ENCODE measurements at regions not wholly inside any gene's neighbourhood (a gene's known extent, or its start where the extent isn't known, plus 50 kb on each side); places are given as distances from the start of the nearest gene placed in this dataset.
A peak's percentile ranks its signal among the peaks of the same experiment; 100 is the strongest.

DNA sequence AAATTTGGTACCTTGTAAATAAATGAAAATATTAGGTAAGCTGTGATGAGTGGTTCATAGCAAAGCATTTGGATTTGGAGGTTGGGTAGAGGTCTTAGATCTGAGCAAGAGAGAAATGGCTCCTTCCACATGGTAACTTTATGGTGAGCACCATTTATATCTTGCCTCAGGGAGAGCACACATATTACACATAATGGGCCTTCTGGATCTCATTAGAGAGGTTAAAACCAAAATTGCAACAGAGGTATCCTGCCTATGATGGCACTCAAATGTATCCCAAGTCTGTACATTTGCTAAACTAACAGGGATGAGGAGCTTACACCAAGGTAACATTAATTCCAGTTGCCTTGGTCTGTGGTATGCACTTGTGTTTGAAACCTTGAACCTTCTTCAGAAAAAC, 87.1 kb upstream of the PUDP start:
- TF ChIP-seq POLR2A (IDR thresholded peaks at IDR 0.05; ENCODE audit: low read depth, low read length) (no peak), POLR2AphosphoS5 (IDR thresholded peaks at IDR 0.05; ENCODE audit: low read depth, low read length) (no peak), TAF1 (IDR thresholded peaks at IDR 0.05; ENCODE audit: borderline replicate concordance, low read depth, low read length) (no peak)
- peak; percentile 62 for FAIRE-seq
- DNase-seq (ENCODE audit: insufficient read length): no peak

DNA sequence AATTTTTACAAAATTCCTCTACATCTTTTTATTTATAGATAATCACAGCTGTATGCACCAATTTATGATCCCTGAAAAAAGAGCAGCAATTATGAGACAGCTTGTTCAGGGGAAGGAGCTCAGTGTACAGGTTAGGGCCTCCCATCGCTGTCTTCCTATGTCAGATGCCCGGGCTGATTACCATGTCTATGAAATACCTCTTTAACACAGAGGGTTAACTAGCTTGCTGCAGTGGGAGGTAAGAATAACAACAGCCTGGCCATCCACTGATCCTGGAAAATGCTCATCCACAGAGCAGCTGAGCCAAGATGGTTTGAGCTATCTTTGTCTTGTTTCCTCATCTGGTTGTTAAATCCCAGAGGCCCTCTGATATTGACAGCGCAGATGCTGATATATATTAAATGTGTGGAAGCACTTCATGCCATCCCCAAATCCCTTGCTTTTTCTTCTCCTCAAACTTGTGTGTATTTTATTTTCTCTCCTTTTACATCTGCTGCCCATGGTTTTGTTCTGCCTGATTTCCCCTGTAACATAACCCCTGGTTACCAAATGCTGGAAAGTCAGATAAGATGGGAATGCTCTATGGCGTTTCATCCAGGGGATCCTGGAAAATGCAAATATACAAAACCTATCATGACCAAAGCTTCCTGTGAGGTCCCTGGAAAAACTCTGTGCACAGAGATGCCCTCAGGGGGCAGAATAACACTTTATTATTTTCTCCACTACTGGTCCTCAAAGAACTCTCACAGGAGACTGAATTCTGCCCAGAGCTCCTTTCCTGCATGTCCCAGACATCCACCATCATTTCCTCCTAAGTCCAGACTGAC, 85.8 kb upstream of the PUDP start:
- TF ChIP-seq POLR2A (IDR thresholded peaks at IDR 0.05; ENCODE audit: low read depth, low read length) (no peak), TAF1 (IDR thresholded peaks at IDR 0.05; ENCODE audit: borderline replicate concordance, low read depth, low read length) (no peak), POLR2AphosphoS5 (IDR thresholded peaks at IDR 0.05; ENCODE audit: low read depth, low read length) (no peak)
- peak; percentile 77 for FAIRE-seq
- DNase-seq (ENCODE audit: insufficient read length): no peak

DNA sequence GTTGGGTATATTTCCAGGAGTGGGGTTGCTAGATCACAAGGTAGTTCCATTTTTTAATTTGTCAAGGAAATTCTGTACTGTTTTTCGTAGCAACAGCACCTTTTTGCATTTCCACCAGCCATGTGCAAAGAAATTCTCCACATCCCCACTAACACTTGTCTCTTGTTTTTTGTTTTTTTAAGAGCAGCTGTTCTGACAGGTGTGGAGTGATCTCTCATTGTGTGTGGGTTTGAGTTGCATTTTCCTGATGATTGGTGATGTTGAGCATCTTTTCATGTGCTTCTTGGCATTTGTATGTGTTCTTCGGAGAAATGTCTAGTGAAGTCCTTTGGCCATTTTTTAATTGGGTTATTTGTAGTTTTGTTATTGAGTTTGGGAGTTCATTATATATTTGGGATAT, 80.3 kb upstream of the PUDP start:
- no peak for FAIRE-seq
- TF ChIP-seq POLR2A (IDR thresholded peaks at IDR 0.05; ENCODE audit: low read depth, low read length) (no peak), POLR2AphosphoS5 (IDR thresholded peaks at IDR 0.05; ENCODE audit: low read depth, low read length) (no peak), TAF1 (IDR thresholded peaks at IDR 0.05; ENCODE audit: borderline replicate concordance, low read depth, low read length) (no peak)
- no peak for DNase-seq (ENCODE audit: insufficient read length)

DNA sequence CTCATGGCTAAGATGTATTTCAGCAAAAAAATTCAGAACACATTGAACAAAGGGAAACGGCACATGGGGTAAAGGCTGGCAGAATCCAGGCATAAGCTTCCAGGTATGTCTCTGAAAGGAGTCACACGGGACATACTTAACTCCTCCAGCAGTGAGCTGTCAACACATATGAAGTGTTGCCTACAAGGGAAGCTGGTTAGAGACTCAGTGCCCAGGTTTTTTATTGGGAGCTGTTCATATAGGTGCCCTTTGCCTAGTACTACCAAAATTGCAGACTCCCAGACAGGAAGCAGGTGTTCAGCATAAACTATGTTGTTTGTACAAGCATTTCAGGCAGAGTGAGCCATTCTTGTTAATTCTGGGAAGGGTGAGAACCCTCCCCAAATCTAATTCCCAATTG, 77.4 kb upstream of the PUDP start:
- FAIRE-seq: no peak
- TF ChIP-seq POLR2A (IDR thresholded peaks at IDR 0.05; ENCODE audit: low read depth, low read length): no peak
- no peak for DNase-seq (ENCODE audit: insufficient read length)

DNA sequence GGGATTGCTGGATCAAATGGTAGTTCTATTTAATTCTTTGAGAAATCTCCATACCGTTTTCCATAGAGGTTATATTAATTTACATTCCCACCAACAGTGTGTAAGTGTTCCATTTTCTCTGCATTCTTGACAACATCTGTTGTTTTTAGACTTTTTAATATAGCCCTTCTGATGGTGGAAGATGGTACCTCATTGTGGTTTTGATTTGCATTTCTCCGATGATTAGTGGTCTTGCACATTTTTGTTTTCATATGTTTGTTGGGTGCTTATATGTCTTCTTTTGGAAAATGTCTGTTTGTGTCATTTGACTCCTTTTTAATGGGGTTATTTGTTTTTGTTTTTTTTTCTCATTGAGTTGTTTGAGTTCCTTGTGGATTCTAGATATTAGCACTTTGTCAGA, 75.3 kb upstream of the PUDP start:
- FAIRE-seq (peak; percentile 58), DNase-seq (ENCODE audit: insufficient read length) (no peak)
- TF ChIP-seq POLR2AphosphoS5 (IDR thresholded peaks at IDR 0.05; ENCODE audit: low read depth, low read length) (no peak), TAF1 (IDR thresholded peaks at IDR 0.05; ENCODE audit: borderline replicate concordance, low read depth, low read length) (no peak), POLR2A (IDR thresholded peaks at IDR 0.05; ENCODE audit: low read depth, low read length) (no peak)

DNA sequence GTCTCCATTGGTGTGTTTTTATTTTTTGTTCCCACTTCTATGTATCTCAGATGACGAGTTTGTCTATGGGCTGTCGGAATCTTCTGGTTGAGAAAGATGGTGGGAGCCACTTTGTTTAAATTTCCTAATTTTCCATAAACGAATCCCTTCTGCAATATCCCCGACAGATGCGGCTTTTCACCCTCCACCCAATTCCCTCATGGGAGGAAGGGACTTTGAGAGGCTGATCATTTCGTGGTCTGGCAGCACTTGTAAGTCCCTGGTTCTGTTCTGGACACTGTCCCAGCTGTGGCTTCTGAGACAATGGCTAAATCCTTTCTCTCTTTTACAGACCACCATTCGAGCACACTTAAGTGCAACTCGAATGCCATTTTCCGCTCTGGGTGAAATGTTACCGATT, 72.2 kb upstream of the PUDP start:
- DNase-seq (ENCODE audit: insufficient read length) (no peak), FAIRE-seq (no peak)
- TF ChIP-seq TAF1 (IDR thresholded peaks at IDR 0.05; ENCODE audit: borderline replicate concordance, low read depth, low read length): no peak
- TF ChIP-seq POLR2A (IDR thresholded peaks at IDR 0.05; ENCODE audit: low read depth, low read length): no peak
- TF ChIP-seq POLR2AphosphoS5 (IDR thresholded peaks at IDR 0.05; ENCODE audit: low read depth, low read length): no peak

DNA sequence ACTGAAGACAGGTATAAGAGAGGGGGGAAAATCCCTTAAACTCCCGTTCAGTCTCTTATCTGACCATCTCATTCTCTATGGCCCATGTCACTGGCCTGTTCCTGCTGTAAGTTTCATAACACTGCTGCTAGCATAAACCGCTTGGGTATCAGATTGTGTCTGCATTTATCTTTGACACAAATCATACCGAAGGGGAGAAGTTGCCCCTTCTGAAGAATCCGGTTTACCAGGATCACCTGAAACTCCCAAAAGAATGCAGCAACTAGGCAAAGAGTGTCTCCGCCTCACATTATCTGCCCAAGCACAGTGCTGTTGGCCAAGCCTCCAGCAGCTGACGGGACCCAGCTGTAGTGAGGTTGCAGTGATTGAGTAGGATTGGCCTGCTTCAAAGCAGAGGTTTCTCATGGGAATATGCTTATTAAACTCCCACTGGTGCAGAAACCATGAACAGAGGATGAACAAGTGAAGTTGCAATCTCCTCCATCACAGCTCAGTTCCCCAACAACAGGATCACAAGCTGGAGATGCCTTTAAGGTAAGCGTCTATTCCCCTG, 71.3 kb upstream of the PUDP start:
- DNase-seq (ENCODE audit: insufficient read length): no peak
- peak; percentile 71 for FAIRE-seq
- TF ChIP-seq POLR2AphosphoS5 (IDR thresholded peaks at IDR 0.05; ENCODE audit: low read depth, low read length) (no peak), POLR2A (IDR thresholded peaks at IDR 0.05; ENCODE audit: low read depth, low read length) (no peak), TAF1 (IDR thresholded peaks at IDR 0.05; ENCODE audit: borderline replicate concordance, low read depth, low read length) (no peak)

DNA sequence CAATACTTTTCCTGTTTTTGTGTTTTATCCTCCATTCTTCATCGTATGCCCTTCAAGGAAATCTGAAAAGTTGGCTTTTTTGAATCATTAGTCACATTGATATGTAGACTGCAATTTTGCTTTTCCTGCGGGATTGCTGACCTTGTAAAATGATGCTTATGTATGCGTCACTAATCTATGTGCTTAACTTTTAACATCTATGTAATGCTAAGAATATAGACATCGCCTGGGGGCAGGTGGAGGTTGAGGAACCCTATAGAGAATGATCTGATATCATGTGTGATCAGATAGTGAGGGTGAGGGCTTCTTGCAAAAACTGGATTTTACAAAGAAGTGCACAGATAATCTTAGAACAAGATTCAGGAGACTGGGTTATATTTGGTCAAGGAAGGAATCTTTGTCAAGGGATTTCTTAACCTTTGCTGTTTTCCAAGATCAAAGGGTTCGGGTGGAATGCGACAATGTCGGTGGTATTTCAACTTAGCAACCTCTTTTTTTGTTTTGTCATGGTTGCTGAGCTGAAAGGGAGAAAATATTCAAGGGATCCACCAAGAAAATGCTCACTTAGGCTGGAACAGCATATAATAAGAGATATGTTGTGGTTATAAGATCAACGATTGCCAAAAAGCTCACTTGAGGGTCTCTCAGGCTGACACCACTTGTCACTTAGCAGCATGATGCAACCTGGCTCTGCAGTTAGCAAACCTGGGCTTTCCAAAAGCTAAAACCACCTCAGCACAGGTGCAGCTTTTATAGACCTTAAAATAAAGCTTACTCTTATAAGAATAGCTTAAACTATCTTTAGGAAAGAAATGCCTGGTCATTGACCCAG, 70.6 kb upstream of the PUDP start:
- TF ChIP-seq POLR2AphosphoS5 (IDR thresholded peaks at IDR 0.05; ENCODE audit: low read depth, low read length): no peak
- TF ChIP-seq TAF1 (IDR thresholded peaks at IDR 0.05; ENCODE audit: borderline replicate concordance, low read depth, low read length): no peak
- TF ChIP-seq POLR2A (IDR thresholded peaks at IDR 0.05; ENCODE audit: low read depth, low read length): no peak
- no peak for DNase-seq (ENCODE audit: insufficient read length)
- no peak for FAIRE-seq

DNA sequence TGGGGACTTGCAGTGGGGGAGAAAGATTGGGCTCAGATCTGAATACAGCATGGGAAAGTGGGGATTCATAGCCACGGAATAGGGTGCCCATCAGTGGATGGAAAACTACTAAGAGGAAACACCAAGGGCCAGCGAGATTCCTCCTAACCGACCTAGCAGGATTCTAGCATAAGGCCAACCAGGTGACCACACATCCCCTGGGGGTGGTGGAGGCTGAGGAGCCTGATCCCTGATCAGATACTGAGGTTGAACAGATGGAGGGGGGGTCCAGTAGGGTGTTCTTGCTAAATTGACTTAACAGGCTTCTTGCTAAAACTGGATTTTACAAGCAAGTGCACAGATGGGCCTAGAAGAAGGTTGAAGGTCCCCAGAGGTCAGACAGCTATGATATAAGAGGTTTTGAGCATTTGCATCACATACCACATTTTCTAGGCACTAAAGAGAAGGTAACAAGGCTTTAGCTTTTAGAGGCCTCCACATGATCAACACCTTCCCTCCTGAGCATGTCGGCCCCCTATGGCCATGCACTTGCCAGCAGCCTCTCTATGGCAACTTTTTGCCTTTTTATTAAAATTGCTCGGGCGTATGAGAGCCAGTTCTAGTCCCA, 69.1 kb upstream of the PUDP start:
- TF ChIP-seq TAF1 (IDR thresholded peaks at IDR 0.05; ENCODE audit: borderline replicate concordance, low read depth, low read length): no peak
- no peak for TF ChIP-seq POLR2A (IDR thresholded peaks at IDR 0.05; ENCODE audit: low read depth, low read length)
- no peak for TF ChIP-seq POLR2AphosphoS5 (IDR thresholded peaks at IDR 0.05; ENCODE audit: low read depth, low read length)
- no peak for DNase-seq (ENCODE audit: insufficient read length)
- FAIRE-seq: no peak

DNA sequence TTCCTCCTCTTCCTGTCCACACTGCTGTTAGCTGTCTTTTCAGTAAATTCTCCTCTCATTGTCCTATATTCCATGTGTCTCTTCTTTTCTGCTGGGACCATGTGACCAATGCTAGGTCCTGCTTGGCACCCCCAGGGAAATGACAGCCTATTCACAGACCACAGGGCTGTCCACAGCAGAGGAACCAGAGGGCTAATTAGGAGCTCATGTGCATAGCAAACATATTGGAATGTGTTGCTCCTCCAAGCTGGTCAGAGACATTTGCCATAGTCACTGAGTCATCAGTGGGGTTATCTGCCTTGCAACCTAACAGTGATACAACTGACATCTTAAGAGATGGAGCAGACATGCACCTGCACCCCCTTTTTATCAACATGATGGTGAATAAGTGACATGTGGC, 67.9 kb upstream of the PUDP start:
- DNase-seq (ENCODE audit: insufficient read length) (no peak), FAIRE-seq (no peak)
- TF ChIP-seq POLR2A (IDR thresholded peaks at IDR 0.05; ENCODE audit: low read depth, low read length) (no peak), POLR2AphosphoS5 (IDR thresholded peaks at IDR 0.05; ENCODE audit: low read depth, low read length) (no peak), TAF1 (IDR thresholded peaks at IDR 0.05; ENCODE audit: borderline replicate concordance, low read depth, low read length) (no peak)

DNA sequence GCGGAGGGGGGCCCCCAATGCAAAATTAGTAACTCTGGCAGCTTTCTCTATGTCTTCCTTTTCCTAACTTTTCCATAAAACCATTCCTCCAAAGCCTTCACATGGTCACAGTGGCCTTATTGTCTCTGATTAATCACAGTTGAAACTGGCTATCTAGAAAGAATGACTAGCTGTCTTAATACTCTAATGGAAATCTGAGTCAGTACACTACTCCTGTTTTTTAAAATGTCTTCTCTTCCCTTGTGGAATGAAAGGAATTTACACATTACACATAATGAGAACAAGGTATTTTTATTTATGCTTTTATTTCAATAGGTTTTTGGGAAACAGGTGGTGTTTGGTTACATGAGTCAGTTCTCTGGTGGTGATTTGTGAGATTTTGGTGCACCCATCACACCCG, 66.3 kb upstream of the PUDP start:
- no peak for TF ChIP-seq POLR2A (IDR thresholded peaks at IDR 0.05; ENCODE audit: low read depth, low read length)
- FAIRE-seq: peak; percentile 48
- DNase-seq (ENCODE audit: insufficient read length): no peak

All from GM12892 (cell line).